B cell (primary cell): ENCODE measurements at regions not wholly inside any gene's neighbourhood (a gene's known extent, or its start where the extent isn't known, plus 50 kb on each side); places are given as distances from the start of the nearest gene placed in this dataset.

ENCODE experiments used
- CTCF ChIP-seq: fragments of 200-600 bp; IDR thresholded peaks from one replicate; pipeline ENCODE4 v1.8.0; 2022; ENCODE audit warnings: antibody characterized with exemption, mild to moderate bottlenecking
- EZH2 ChIP-seq: IDR thresholded peaks from 2 replicates; pipeline ENCODE4 v1.6.1; 2012; ENCODE audit warnings: borderline replicate concordance, low read depth, mild to moderate bottlenecking, moderate library complexity, low read length; ENCODE audit not compliant: insufficient read depth, poor library complexity, severe bottlenecking

- TF ChIP-seq CTCF (no peak), EZH2 (no peak)
Observed at GRCh38 chrX:96435378-96436035, 249.1 kb upstream of the DIAPH2 start.
